ENCODE measurements at regions not wholly inside any gene's neighbourhood (a gene's known extent, or its start where the extent isn't known, plus 50 kb on each side); places are given as distances from the start of the nearest gene placed in this dataset.

- Mint-ChIP-seq H3K9me3 (ENCODE audit: unreplicated experiment) (no peaks in the 10 kb centered on the region), H3K27me3 (ENCODE audit: insufficient read depth, unreplicated experiment) (no peaks in the 10 kb centered on the region), H3K27ac (ENCODE audit: unreplicated experiment) (no peak overlapping the region), H3K4me1 (ENCODE audit: low read depth, unreplicated experiment) (no peaks in the 10 kb centered on the region), H3K4me3 (ENCODE audit: unreplicated experiment) (no peak overlapping the region), H3K36me3 (ENCODE audit: insufficient read depth, unreplicated experiment) (no peaks in the 10 kb centered on the region)
- Histone ChIP-seq H3K4me1 (no peaks in the 10 kb centered on the region), H3K9me3 (no peaks in the 10 kb centered on the region), H3K36me3 (ENCODE audit: control insufficient read depth, insufficient read depth, low read length) (no peaks in the 10 kb centered on the region), H3K4me3 (ENCODE audit: low read depth, low read length) (no peak overlapping the region), H3K27me3 (replicated peaks; ENCODE audit: control insufficient read depth, insufficient read depth, low read length) (no peaks in the 10 kb centered on the region)
- TF ChIP-seq, protein P1, sequence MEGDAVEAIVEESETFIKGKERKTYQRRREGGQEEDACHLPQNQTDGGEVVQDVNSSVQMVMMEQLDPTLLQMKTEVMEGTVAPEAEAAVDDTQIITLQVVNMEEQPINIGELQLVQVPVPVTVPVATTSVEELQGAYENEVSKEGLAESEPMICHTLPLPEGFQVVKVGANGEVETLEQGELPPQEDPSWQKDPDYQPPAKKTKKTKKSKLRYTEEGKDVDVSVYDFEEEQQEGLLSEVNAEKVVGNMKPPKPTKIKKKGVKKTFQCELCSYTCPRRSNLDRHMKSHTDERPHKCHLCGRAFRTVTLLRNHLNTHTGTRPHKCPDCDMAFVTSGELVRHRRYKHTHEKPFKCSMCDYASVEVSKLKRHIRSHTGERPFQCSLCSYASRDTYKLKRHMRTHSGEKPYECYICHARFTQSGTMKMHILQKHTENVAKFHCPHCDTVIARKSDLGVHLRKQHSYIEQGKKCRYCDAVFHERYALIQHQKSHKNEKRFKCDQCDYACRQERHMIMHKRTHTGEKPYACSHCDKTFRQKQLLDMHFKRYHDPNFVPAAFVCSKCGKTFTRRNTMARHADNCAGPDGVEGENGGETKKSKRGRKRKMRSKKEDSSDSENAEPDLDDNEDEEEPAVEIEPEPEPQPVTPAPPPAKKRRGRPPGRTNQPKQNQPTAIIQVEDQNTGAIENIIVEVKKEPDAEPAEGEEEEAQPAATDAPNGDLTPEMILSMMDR (IDR thresholded peaks at IDR 0.05; ENCODE audit: insufficient read depth in 1 of 2, low read depth in 1 of 2, low read length in 1 of 2, severe bottlenecking in 1 of 2, unreplicated experiment in 1 of 2): no peak
- intact Hi-C loops (cut with micrococcal nuclease; ENCODE audit: unreplicated experiment): no loop called here
- ChIA-PET CTCF (no interaction called here), POLR2A (no interaction called here)
- DNase-seq: no peak
- no TSS peak for BruUV-seq (replicated peaks)
Observed at GRCh38 chr9:74205056-74205455, 292.1 kb upstream of the RORB start.

DNA sequence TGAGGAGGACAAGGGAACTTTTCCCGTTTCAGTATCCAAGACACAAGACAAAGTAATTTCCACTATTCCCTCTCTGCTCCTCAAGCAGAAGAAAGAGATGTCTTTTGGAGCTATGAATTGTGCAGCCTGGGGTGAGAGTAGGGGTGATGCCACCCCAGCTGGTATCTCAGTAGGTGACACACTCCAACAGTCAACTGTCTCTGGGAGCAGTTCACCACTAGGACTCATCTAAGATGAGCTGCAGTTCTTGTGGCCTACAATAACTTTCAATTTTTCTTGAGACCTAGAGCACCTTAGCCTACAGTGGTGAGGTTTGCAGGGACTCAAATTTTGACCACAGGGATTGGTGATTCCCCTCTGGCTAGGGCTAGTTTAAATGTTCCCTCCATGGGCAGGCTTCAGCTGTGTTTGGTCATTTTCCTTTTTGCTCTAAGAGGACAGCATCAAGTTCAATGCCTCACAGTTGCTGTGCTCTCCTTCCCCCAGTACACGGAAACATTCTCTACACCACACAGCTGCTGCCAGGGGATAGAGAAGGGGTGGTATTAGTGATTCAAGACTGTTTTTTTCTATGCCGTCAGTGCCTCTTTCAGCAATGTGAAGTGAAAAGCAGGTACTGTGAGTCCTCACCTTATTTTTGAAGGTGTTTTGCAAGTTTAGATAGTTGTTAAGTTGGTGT lies 278.6 kb upstream of the RORB start:
- Mint-ChIP-seq H3K27ac (ENCODE audit: unreplicated experiment) (no peak overlapping the region), H3K9me3 (ENCODE audit: unreplicated experiment) (no peaks in the 10 kb centered on the region), H3K4me1 (ENCODE audit: low read depth, unreplicated experiment) (no peaks in the 10 kb centered on the region), H3K27me3 (ENCODE audit: insufficient read depth, unreplicated experiment) (no peaks in the 10 kb centered on the region), H3K36me3 (ENCODE audit: insufficient read depth, unreplicated experiment) (no peaks in the 10 kb centered on the region), H3K4me3 (ENCODE audit: unreplicated experiment) (no peak overlapping the region)
- H3K27me3 ChIP-seq (replicated peaks; ENCODE audit: control insufficient read depth, insufficient read depth, low read length): no peaks in the 10 kb centered on the region
- DNase-seq: no peak
- H3K9me3 ChIP-seq: no peaks in the 10 kb centered on the region
- H3K4me3 ChIP-seq (ENCODE audit: low read depth, low read length): no peak overlapping the region
- ChIA-PET POLR2A (no interaction called here), CTCF (no interaction called here)
- H3K4me1 ChIP-seq: no peaks in the 10 kb centered on the region
- BruUV-seq (replicated peaks): no TSS peak
- TF ChIP-seq, protein P1 (IDR thresholded peaks at IDR 0.05; ENCODE audit: insufficient read depth in 1 of 2, low read depth in 1 of 2, low read length in 1 of 2, severe bottlenecking in 1 of 2, unreplicated experiment in 1 of 2): no peak
- intact Hi-C loops (cut with micrococcal nuclease; ENCODE audit: unreplicated experiment): no loop called here
- H3K36me3 ChIP-seq (ENCODE audit: control insufficient read depth, insufficient read depth, low read length): no peaks in the 10 kb centered on the region

GRCh38 chr9:74220327-74220726 lies 276.8 kb upstream of the RORB start:
- Mint-ChIP-seq H3K9me3 (ENCODE audit: unreplicated experiment) (no peaks in the 10 kb centered on the region), H3K27me3 (ENCODE audit: insufficient read depth, unreplicated experiment) (no peaks in the 10 kb centered on the region), H3K4me1 (ENCODE audit: low read depth, unreplicated experiment) (no peaks in the 10 kb centered on the region), H3K36me3 (ENCODE audit: insufficient read depth, unreplicated experiment) (no peaks in the 10 kb centered on the region), H3K27ac (ENCODE audit: unreplicated experiment) (no peak overlapping the region), H3K4me3 (ENCODE audit: unreplicated experiment) (no peak overlapping the region)
- Histone ChIP-seq H3K27me3 (replicated peaks; ENCODE audit: control insufficient read depth, insufficient read depth, low read length) (no peaks in the 10 kb centered on the region), H3K9me3 (no peaks in the 10 kb centered on the region), H3K4me3 (ENCODE audit: low read depth, low read length) (no peak overlapping the region), H3K36me3 (ENCODE audit: control insufficient read depth, insufficient read depth, low read length) (no peaks in the 10 kb centered on the region), H3K4me1 (no peaks in the 10 kb centered on the region)
- ChIA-PET CTCF (no interaction called here), POLR2A (no interaction called here)
- BruUV-seq (replicated peaks): no TSS peak
- intact Hi-C loops (cut with micrococcal nuclease; ENCODE audit: unreplicated experiment): no loop called here
- TF ChIP-seq, protein P1 (IDR thresholded peaks at IDR 0.05; ENCODE audit: insufficient read depth in 1 of 2, low read depth in 1 of 2, low read length in 1 of 2, severe bottlenecking in 1 of 2, unreplicated experiment in 1 of 2): no peak
- DNase-seq: no peak

All from Caco-2 (cell line).